Mesendoderm (in vitro differentiated cells): ENCODE measurements at regions not wholly inside any gene's neighbourhood (a gene's known extent, or its start where the extent isn't known, plus 50 kb on each side); places are given as distances from the start of the nearest gene placed in this dataset.

Experiments
- DNase-seq: peaks from one replicate; pipeline ENCODE4 v3.0.0; 2013
- H2AK5ac ChIP-seq: 2 replicates; pipeline ENCODE4 v1.6.1; 2013; ENCODE audit warnings: low read length, inconsistent platforms
- H2BK120ac ChIP-seq: 2 replicates; pipeline ENCODE4 v1.6.1; 2013; ENCODE audit warnings: low read depth, mild to moderate bottlenecking, low read length, moderate library complexity, mixed read lengths
- H2BK15ac ChIP-seq: replicated peaks from 2 replicates; pipeline ENCODE4 v1.6.1; 2013; ENCODE audit warnings: low read depth, mild to moderate bottlenecking, moderate library complexity
- H2BK5ac ChIP-seq: 2 replicates; pipeline ENCODE4 v1.6.1; 2013; ENCODE audit warnings: low read length, inconsistent platforms
- H3K18ac ChIP-seq: 2 replicates; pipeline ENCODE4 v1.6.1; 2013; ENCODE audit warnings: mild to moderate bottlenecking, low read length, mixed read lengths
- H3K23ac ChIP-seq: one replicate; pipeline ENCODE4 v1.6.1; 2013; ENCODE audit warnings: low read length
- H3K27ac ChIP-seq: 2 replicates; pipeline ENCODE4 v1.5.1; 2013; ENCODE audit warnings: low read depth, mild to moderate bottlenecking, inconsistent platforms, low read length, moderate library complexity
- H3K27me3 ChIP-seq: 2 replicates; pipeline ENCODE4 v1.6.1; 2013; ENCODE audit warnings: low read length, control low read depth, mild to moderate bottlenecking, inconsistent platforms; ENCODE audit not compliant: insufficient read depth, poor library complexity
- H3K36me3 ChIP-seq: 2 replicates; pipeline ENCODE4 v1.6.1; 2013; ENCODE audit warnings: low read length, inconsistent platforms; ENCODE audit not compliant: control insufficient read depth, insufficient read depth
- H3K4ac ChIP-seq: one replicate; pipeline ENCODE4 v1.6.1; 2013; ENCODE audit warnings: low read depth, mild to moderate bottlenecking, low read length, moderate library complexity
- H3K4me1 ChIP-seq: 2 replicates; pipeline ENCODE4 v1.6.1; 2013; ENCODE audit warnings: low read depth, low read length, inconsistent platforms; ENCODE audit not compliant: control insufficient read depth
- H3K4me2 ChIP-seq: 2 replicates; pipeline ENCODE4 v1.6.1; 2013; ENCODE audit warnings: low read length
- H3K4me3 ChIP-seq: 2 replicates; pipeline ENCODE4 v1.5.1; 2013; ENCODE audit warnings: mild to moderate bottlenecking, low read length
- H3K56ac ChIP-seq: one replicate; pipeline ENCODE4 v1.6.1; 2013; ENCODE audit warnings: low read length
- H3K79me1 ChIP-seq: 2 replicates; pipeline ENCODE4 v1.6.1; 2013; ENCODE audit warnings: low read length, inconsistent platforms
- H3K79me2 ChIP-seq: 2 replicates; pipeline ENCODE4 v1.6.1; 2013; ENCODE audit warnings: mild to moderate bottlenecking, low read length; ENCODE audit not compliant: control insufficient read depth, insufficient read depth
- H3K9ac ChIP-seq: 2 replicates; pipeline ENCODE4 v1.6.1; 2013; ENCODE audit warnings: low read length, inconsistent platforms
- H4K5ac ChIP-seq: one replicate; pipeline ENCODE4 v1.6.1; 2013; ENCODE audit warnings: low read length
- H4K8ac ChIP-seq: one replicate; pipeline ENCODE4 v1.6.1; 2013; ENCODE audit warnings: low read depth, mild to moderate bottlenecking, control low read depth, low read length, moderate library complexity
- WGBS: extraction: QIAGEN DNeasy Blood & Tissue Kit; methylation state at CpG from one replicate; pipeline ENCODE4 v1.1.7; 2013; ENCODE audit warnings: low lambda C conversion rate, missing lambda C conversion rate; ENCODE audit not compliant: insufficient coverage; ENCODE audit errors: extremely low coverage; 5-methylcytosine and 5-hydroxymethylcytosine counted together

GRCh38 chr2:16578081-16578480 is 87.6 kb downstream of the CYRIA start:
- H3K4me1 ChIP-seq, result no peaks in the 10 kb centered on the region
- H3K4me3 ChIP-seq, result no peak overlapping the region

GRCh38 chr2:16570516-16570915 is 95.1 kb downstream of the CYRIA start:
- no peaks in the 10 kb centered on the region for H3K79me1 ChIP-seq
- WGBS, result no CpG with 5 or more reads among the region's 3 CpGs
- H3K36me3 ChIP-seq, result no peaks in the 10 kb centered on the region
- no peak overlapping the region for H3K18ac ChIP-seq
- H3K9ac ChIP-seq, result no peak overlapping the region
- H3K79me2 ChIP-seq, result no peaks in the 10 kb centered on the region
- H3K27ac ChIP-seq, result no peak overlapping the region
- no peak overlapping the region for H4K5ac ChIP-seq
- H2BK5ac ChIP-seq, result no peak overlapping the region
- H3K4me3 ChIP-seq, result no peak overlapping the region
- no peak overlapping the region for H3K4me2 ChIP-seq
- no peak overlapping the region for H3K23ac ChIP-seq
- no peak overlapping the region for H2AK5ac ChIP-seq
- no peak for DNase-seq
- H3K27me3 ChIP-seq, result no peaks in the 10 kb centered on the region
- no peak overlapping the region for H3K4ac ChIP-seq
- no peak overlapping the region for H3K56ac ChIP-seq
- H4K8ac ChIP-seq, result no peak overlapping the region
- H2BK120ac ChIP-seq, result no peak overlapping the region
- H2BK15ac ChIP-seq, result no peak overlapping the region
- no peaks in the 10 kb centered on the region for H3K4me1 ChIP-seq

More at GRCh38 chr2:16578081-16578480, 87.6 kb downstream of the CYRIA start:
- Histone ChIP-seq H2BK120ac (no peak overlapping the region), H3K9ac (no peak overlapping the region), H3K23ac (no peak overlapping the region), H2AK5ac (no peak overlapping the region), H3K18ac (no peak overlapping the region), H3K56ac (no peak overlapping the region), H3K27me3 (no peaks in the 10 kb centered on the region), H3K36me3 (no peaks in the 10 kb centered on the region), H4K8ac (no peak overlapping the region), H3K4me2 (no peak overlapping the region), H3K79me2 (no peaks in the 10 kb centered on the region), H2BK15ac (no peak overlapping the region), H3K79me1 (no peaks in the 10 kb centered on the region), H3K4ac (no peak overlapping the region), H4K5ac (no peak overlapping the region), H3K27ac (no peak overlapping the region), H2BK5ac (no peak overlapping the region)
- DNase-seq, result no peak
- WGBS, result no CpG with 5 or more reads among the region's 3 CpGs

DNA sequence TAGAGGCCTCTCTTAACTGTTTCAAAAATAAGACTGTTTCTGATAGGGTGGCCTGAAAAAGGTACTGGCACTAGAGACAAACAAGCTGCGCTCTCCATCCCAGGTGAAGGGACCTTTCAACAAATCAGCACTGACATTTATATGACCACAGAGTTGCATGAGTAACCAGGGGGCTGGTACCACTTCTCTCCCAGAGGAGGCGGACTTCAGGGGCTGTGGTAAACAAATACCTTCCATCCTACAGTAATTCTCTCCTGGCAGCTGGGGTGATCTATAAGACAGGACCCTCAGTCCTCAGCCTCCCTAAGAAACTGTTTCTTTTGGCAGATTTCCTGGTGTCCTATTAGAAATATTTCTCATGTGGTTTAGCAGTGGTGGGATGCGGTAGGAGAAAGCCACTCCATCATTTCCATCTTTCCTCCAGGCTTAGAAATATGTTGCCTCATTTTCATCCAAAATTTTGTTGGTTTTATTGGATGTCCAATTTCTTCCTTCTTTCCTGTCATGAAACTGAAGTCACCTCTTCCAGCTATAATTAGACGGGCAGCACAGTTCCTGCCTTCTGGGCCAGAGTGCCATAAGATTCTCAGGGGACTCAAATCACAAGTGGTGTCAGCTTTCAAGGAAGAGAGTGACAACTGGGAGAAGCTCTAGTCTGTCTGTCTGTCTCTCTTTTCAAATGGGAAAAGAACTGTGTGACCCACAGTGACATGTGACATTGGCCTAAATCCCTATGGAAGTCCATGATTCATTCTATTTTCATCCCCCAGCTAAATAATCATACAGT is 96.4 kb downstream of the CYRIA start:
- Histone ChIP-seq H3K4ac (no peak overlapping the region), H2AK5ac (no peak overlapping the region), H4K8ac (no peak overlapping the region), H2BK120ac (no peak overlapping the region), H3K56ac (no peak overlapping the region), H3K27ac (no peak overlapping the region), H2BK5ac (no peak overlapping the region), H3K27me3 (no peaks in the 10 kb centered on the region), H3K4me1 (no peaks in the 10 kb centered on the region), H3K36me3 (no peaks in the 10 kb centered on the region), H3K4me3 (no peak overlapping the region), H2BK15ac (no peak overlapping the region), H3K79me2 (no peaks in the 10 kb centered on the region), H4K5ac (no peak overlapping the region), H3K4me2 (no peak overlapping the region), H3K23ac (no peak overlapping the region), H3K9ac (no peak overlapping the region), H3K79me1 (no peaks in the 10 kb centered on the region), H3K18ac (no peak overlapping the region)
- peak; percentile 11 for DNase-seq
- no CpG with 5 or more reads among the region's 4 CpGs for WGBS

- Histone ChIP-seq H2BK5ac (no peak overlapping the region), H3K56ac (no peak overlapping the region), H3K23ac (no peak overlapping the region), H3K4me3 (no peak overlapping the region), H3K79me1 (no peaks in the 10 kb centered on the region), H3K9ac (no peak overlapping the region), H3K4me2 (no peak overlapping the region), H2AK5ac (no peak overlapping the region), H2BK120ac (no peak overlapping the region), H3K18ac (no peak overlapping the region), H3K27ac (no peak overlapping the region), H4K5ac (no peak overlapping the region), H3K36me3 (no peaks in the 10 kb centered on the region), H3K79me2 (no peaks in the 10 kb centered on the region), H3K27me3 (no peaks in the 10 kb centered on the region), H3K4me1 (no peaks in the 10 kb centered on the region), H4K8ac (no peak overlapping the region), H3K4ac (no peak overlapping the region), H2BK15ac (no peak overlapping the region)
- no CpG with 5 or more reads among the region's 4 CpGs for WGBS
- peak; percentile 92 for DNase-seq
Measured at GRCh38 chr2:16566701-16567100, 98.9 kb downstream of the CYRIA start.

DNA sequence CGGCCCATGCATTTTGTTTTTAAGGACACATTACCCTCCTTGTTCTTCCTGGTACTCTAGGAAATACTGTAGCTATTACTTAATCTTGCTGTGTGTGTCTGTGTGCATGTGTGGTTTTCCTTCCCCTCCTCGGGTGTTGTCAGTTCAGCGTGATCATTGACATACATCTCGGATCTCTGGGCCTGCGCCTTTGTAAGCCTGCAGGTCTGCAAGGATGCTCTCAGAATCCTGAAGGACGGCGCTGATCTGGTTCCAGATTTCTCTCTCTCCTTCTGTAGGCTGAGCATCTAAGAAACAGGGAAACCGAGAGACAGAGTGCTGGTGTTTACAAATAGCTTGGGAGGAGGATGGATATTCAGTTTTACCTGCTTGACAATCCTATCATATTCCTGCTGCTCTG is 100.2 kb downstream of the CYRIA start:
- no peak overlapping the region for H2BK120ac ChIP-seq
- no peak overlapping the region for H2AK5ac ChIP-seq
- H3K9ac ChIP-seq, result no peak overlapping the region
- no peak for DNase-seq
- H3K4ac ChIP-seq, result no peak overlapping the region
- no peaks in the 10 kb centered on the region for H3K27me3 ChIP-seq
- H3K27ac ChIP-seq, result no peak overlapping the region
- no peak overlapping the region for H3K4me3 ChIP-seq
- H2BK15ac ChIP-seq, result no peak overlapping the region
- no peak overlapping the region for H3K4me2 ChIP-seq
- no peak overlapping the region for H3K23ac ChIP-seq
- H3K4me1 ChIP-seq, result no peaks in the 10 kb centered on the region
- H3K79me1 ChIP-seq, result no peaks in the 10 kb centered on the region
- H2BK5ac ChIP-seq, result no peak overlapping the region
- H4K8ac ChIP-seq, result no peak overlapping the region
- WGBS, result no CpG with 5 or more reads among the region's 8 CpGs
- H4K5ac ChIP-seq, result no peak overlapping the region
- H3K79me2 ChIP-seq, result no peaks in the 10 kb centered on the region
- no peak overlapping the region for H3K18ac ChIP-seq
- no peak overlapping the region for H3K56ac ChIP-seq
- no peaks in the 10 kb centered on the region for H3K36me3 ChIP-seq

DNA sequence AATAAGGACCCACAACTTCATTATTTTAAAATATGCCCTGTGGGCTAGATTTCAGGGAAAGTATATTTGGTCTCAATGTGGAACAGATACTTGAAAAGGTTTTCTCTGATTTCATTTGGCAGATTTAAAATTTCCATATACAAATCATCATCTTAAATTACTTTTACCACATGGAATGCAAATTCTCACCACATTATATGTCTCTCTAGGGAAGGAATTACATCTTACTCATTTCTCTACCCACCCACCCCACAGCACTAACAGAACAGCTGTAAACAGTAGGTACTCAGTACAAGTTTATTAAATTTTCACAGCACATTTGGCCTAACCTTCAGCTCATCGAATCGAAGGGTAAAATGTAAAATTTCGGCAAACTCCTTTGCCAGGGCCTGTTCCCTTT is 104.0 kb downstream of the CYRIA start:
- H3K27me3 ChIP-seq, result no peaks in the 10 kb centered on the region
- no peaks in the 10 kb centered on the region for H3K4me1 ChIP-seq
- H3K4me2 ChIP-seq, result no peak overlapping the region
- no peak overlapping the region for H4K8ac ChIP-seq
- H3K27ac ChIP-seq, result no peak overlapping the region
- H2BK5ac ChIP-seq, result no peak overlapping the region
- H3K79me1 ChIP-seq, result no peaks in the 10 kb centered on the region
- H3K79me2 ChIP-seq, result no peaks in the 10 kb centered on the region
- no peak overlapping the region for H3K18ac ChIP-seq
- no peaks in the 10 kb centered on the region for H3K36me3 ChIP-seq
- H3K23ac ChIP-seq, result no peak overlapping the region
- no peak for DNase-seq
- H2AK5ac ChIP-seq, result no peak overlapping the region
- no peak overlapping the region for H2BK120ac ChIP-seq
- WGBS, result no CpG with 5 or more reads among the region's 3 CpGs
- no peak overlapping the region for H2BK15ac ChIP-seq
- no peak overlapping the region for H3K9ac ChIP-seq
- no peak overlapping the region for H4K5ac ChIP-seq
- H3K56ac ChIP-seq, result no peak overlapping the region
- no peak overlapping the region for H3K4ac ChIP-seq
- no peak overlapping the region for H3K4me3 ChIP-seq
